IPS DF 6.9 (cell line): ENCODE measurements at regions not wholly inside any gene's neighbourhood (a gene's known extent, or its start where the extent isn't known, plus 50 kb on each side); places are given as distances from the start of the nearest gene placed in this dataset.
"Not testable (repeated sequence)": the region's sequence is repeated elsewhere in the genome, so short reads cannot be mapped to it uniquely, and the experiment has no call there.

Experiments used
- DNase-seq: peaks from one replicate; pipeline ENCODE4 v3.0.0-alpha.2; 2013; ENCODE audit warnings: low read depth, low spot score
- H3K27ac ChIP-seq: one replicate; pipeline ENCODE4 v1.5.1; 2013; ENCODE audit warnings: low read length, control low read depth
- H3K27me3 ChIP-seq: 2 replicates; pipeline ENCODE4 v1.6.1; 2013; ENCODE audit warnings: mild to moderate bottlenecking, low read length; ENCODE audit not compliant: control insufficient read depth, insufficient read depth
- H3K36me3 ChIP-seq: 2 replicates; pipeline ENCODE4 v1.6.1; 2013; ENCODE audit warnings: low read length; ENCODE audit not compliant: control insufficient read depth, insufficient read depth
- H3K4me1 ChIP-seq: 2 replicates; pipeline ENCODE4 v1.6.1; 2013; ENCODE audit warnings: low read length; ENCODE audit not compliant: control insufficient read depth, insufficient read depth
- H3K4me3 ChIP-seq: 2 replicates; pipeline ENCODE4 v1.5.1; 2013; ENCODE audit warnings: mild to moderate bottlenecking, low read length
- H3K9me3 ChIP-seq: 2 replicates; pipeline ENCODE4 v1.6.1; 2013; ENCODE audit warnings: low read length, inconsistent platforms; ENCODE audit not compliant: control insufficient read depth, insufficient read depth
- WGBS: extraction: QIAGEN DNeasy Blood & Tissue Kit; methylation state at CpG from one replicate; pipeline ENCODE4 v1.1.7; 2013; ENCODE audit warnings: mixed read lengths, missing lambda C conversion rate; ENCODE audit not compliant: insufficient read length, insufficient coverage; 5-methylcytosine and 5-hydroxymethylcytosine counted together

GRCh38 chr7:65475734-65476319 lies 102.2 kb downstream of the ZNF92 start:
- no peak overlapping the region for H3K27ac ChIP-seq
- WGBS: no CpG with 5 or more reads among the region's 8 CpGs
- no peak overlapping the region for H3K4me3 ChIP-seq
- no peaks in the 10 kb centered on the region for H3K9me3 ChIP-seq
- no peaks in the 10 kb centered on the region for H3K27me3 ChIP-seq
- H3K4me1 ChIP-seq: no peaks in the 10 kb centered on the region
- no peak for DNase-seq
- H3K36me3 ChIP-seq: no peaks in the 10 kb centered on the region

- Histone ChIP-seq H3K27me3 (no peaks in the 10 kb centered on the region), H3K36me3 (no peaks in the 10 kb centered on the region), H3K9me3 (no peaks in the 10 kb centered on the region), H3K4me1 (no peaks in the 10 kb centered on the region), H3K27ac (no peak overlapping the region), H3K4me3 (no peak overlapping the region)
- DNase-seq: peak; percentile 20
- WGBS: no CpG with 5 or more reads among the region's 6 CpGs
Observed at GRCh38 chr7:65477326-65477725, 103.7 kb downstream of the ZNF92 start.

- no peak for DNase-seq
- Histone ChIP-seq H3K9me3 (0 out of 2 replicates have a peak, but pooled peaks cover 2% of the 10 kb centered on the region), H3K4me3 (no peak overlapping the region), H3K4me1 (no peaks in the 10 kb centered on the region), H3K36me3 (no peaks in the 10 kb centered on the region), H3K27ac (no peak overlapping the region), H3K27me3 (no peaks in the 10 kb centered on the region)
- WGBS: 100% methylated on average over 1 of the region's 8 CpGs
Observed at GRCh38 chr7:65489260-65489767, 115.7 kb downstream of the ZNF92 start.

DNA sequence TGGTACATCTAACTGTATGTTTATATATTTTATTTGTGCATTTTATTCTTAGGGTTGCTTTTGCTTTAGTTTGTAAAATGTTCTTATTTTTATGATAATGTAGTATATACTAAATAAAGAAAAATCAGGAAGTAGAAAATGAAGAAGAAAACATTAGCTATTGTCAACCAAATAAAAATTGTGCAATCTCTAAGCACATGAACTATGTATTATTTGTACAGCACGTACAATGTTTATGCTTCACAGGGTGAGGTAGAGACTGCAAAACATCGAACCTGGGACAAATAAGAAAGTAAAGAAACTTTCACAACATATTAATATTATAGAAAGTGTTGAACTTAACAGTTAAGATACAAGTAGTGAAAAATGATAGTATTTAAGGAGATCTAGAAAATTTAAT lies 123.0 kb downstream of the ZNF92 start:
- WGBS: no CpG with 5 or more reads among the region's 2 CpGs
- H3K4me1 ChIP-seq, H3K36me3 ChIP-seq, DNase-seq, H3K4me3 ChIP-seq, H3K27me3 ChIP-seq, H3K27ac ChIP-seq, H3K9me3 ChIP-seq: not testable (repeated sequence)

DNA sequence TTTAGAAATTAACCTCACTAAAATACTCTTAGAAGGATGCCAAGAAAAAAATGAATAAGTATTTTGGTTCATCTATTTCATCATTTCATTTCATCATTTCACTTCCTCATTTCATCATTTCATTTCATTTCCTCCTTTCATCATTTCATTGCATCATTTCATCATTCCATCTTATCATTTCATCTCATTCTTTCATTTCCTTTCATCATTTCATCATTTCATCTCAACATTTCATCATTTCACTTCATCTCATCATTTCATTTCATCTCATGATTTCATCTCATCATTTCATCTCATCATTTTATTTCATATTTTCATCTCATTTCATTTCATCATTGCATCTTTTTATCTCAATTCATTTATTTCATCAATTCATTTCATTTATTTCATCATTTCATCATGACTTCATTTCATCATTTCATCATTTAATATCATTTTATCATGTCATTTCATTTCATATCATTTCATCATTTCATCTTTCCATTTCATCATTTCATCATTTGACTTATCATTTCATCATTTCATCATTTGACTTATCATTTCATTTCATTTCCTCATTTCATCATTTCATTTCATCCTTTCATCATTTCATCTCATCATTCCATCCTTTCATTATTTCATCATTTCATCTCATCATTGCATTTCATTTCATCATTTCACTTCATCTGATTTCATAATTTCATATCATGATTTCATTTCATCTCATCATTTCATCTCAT lies 129.9 kb downstream of the ZNF92 start:
- no peaks in the 10 kb centered on the region for H3K36me3 ChIP-seq
- H3K4me3 ChIP-seq: no peak overlapping the region
- no peak overlapping the region for H3K27ac ChIP-seq
- no peaks in the 10 kb centered on the region for H3K9me3 ChIP-seq
- H3K27me3 ChIP-seq: no peaks in the 10 kb centered on the region
- H3K4me1 ChIP-seq: no peaks in the 10 kb centered on the region
- DNase-seq: no peak

GRCh38 chr7:65504504-65505319 lies 131.1 kb downstream of the ZNF92 start:
- not testable (repeated sequence) for H3K27me3 ChIP-seq, H3K4me1 ChIP-seq, H3K9me3 ChIP-seq, H3K36me3 ChIP-seq, H3K27ac ChIP-seq, H3K4me3 ChIP-seq, DNase-seq
- 100% methylated on average over 1 of the region's 1 CpG for WGBS

- H3K36me3 ChIP-seq, H3K4me1 ChIP-seq, H3K9me3 ChIP-seq, H3K4me3 ChIP-seq, H3K27me3 ChIP-seq, DNase-seq, H3K27ac ChIP-seq: not testable (repeated sequence)
- WGBS: 100% methylated on average over 3 of the region's 3 CpGs
Observed at GRCh38 chr7:65505320-65505633, 131.6 kb downstream of the ZNF92 start.

GRCh38 chr7:65508581-65509367 lies 135.1 kb downstream of the ZNF92 start:
- not testable (repeated sequence) for H3K4me1 ChIP-seq, H3K9me3 ChIP-seq, H3K27ac ChIP-seq, H3K4me3 ChIP-seq, H3K27me3 ChIP-seq, H3K36me3 ChIP-seq, DNase-seq
- WGBS: no CpG with 5 or more reads among the region's 85 CpGs

GRCh38 chr7:65509368-65510186 lies 135.9 kb downstream of the ZNF92 start:
- WGBS: no CpG with 5 or more reads among the region's 85 CpGs
- H3K27me3 ChIP-seq: peaks cover 7% of the 10 kb centered on the region; the same call in 1 of the 2 replicates
- H3K27ac ChIP-seq: no peak overlapping the region
- peak overlapping the region; percentile 12; the same call in 1 of the 2 replicates for H3K4me3 ChIP-seq
- H3K9me3 ChIP-seq: no peaks in the 10 kb centered on the region
- no peak for DNase-seq
- H3K4me1 ChIP-seq: no peaks in the 10 kb centered on the region
- H3K36me3 ChIP-seq: no peaks in the 10 kb centered on the region
